ENCODE measurements at regions not wholly inside any gene's neighbourhood (a gene's known extent, or its start where the extent isn't known, plus 50 kb on each side); places are given as distances from the start of the nearest gene placed in this dataset.

- no peak for TF ChIP-seq CHD7 (IDR thresholded peaks at IDR 0.05; ENCODE audit: insufficient replicate concordance, low read length)
- TF ChIP-seq KDM4A (IDR thresholded peaks at IDR 0.05; ENCODE audit: low read depth, low read length, severe bottlenecking) = no peak
- no peak for TF ChIP-seq SIX5 (IDR thresholded peaks at IDR 0.05; ENCODE audit: low read depth, low read length)
- TF ChIP-seq PHF8 (conservative IDR thresholded peaks at IDR 0.05; ENCODE audit: low read depth, low read length) = no peak
Measured at GRCh38 chr20:22027423-22027822, 322.0 kb downstream of the PAX1 start (continued).

Data from H1 (cell line).